T1000 (cell line): ENCODE measurements at regions not wholly inside any gene's neighbourhood (a gene's known extent, or its start where the extent isn't known, plus 50 kb on each side); places are given as distances from the start of the nearest gene placed in this dataset.
"Not testable (repeated sequence)": the region's sequence is repeated elsewhere in the genome, so short reads cannot be mapped to it uniquely, and the experiment has no call there.

ENCODE experiments used
- DNase-seq: peaks from one replicate; lab custom pipeline; 2025; ENCODE audit warnings: mixed read lengths; lab: John Stamatoyannopoulos, UW

- DNase-seq, result no peak
Observed at GRCh38 chr11:103584720-103585119, 451.7 kb upstream of the DDI1 start.

- no peak for DNase-seq
Observed at GRCh38 chr11:103585401-103585800, 451.0 kb upstream of the DDI1 start.

DNA sequence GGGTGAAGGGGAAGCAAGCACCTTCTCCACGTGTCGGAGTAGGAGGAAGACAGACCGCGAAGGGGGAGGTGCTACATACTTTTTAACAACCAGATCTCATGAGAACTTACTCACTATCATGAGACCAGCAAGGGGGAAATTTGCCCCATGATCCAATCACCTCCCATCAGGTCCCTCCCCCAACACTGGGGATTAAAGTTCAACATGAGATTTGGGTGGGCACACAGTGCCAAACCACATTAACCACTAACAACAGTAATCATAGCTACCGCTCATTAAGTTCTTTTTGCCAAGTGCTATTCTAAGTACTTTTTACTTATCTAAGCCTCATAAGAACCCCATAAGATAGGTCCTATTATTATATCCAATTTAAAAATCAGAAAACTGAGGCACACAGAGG is 450.5 kb upstream of the DDI1 start:
- DNase-seq, result no peak

- no peak for DNase-seq
Observed at GRCh38 chr11:103586756-103587155, 449.7 kb upstream of the DDI1 start.

DNA sequence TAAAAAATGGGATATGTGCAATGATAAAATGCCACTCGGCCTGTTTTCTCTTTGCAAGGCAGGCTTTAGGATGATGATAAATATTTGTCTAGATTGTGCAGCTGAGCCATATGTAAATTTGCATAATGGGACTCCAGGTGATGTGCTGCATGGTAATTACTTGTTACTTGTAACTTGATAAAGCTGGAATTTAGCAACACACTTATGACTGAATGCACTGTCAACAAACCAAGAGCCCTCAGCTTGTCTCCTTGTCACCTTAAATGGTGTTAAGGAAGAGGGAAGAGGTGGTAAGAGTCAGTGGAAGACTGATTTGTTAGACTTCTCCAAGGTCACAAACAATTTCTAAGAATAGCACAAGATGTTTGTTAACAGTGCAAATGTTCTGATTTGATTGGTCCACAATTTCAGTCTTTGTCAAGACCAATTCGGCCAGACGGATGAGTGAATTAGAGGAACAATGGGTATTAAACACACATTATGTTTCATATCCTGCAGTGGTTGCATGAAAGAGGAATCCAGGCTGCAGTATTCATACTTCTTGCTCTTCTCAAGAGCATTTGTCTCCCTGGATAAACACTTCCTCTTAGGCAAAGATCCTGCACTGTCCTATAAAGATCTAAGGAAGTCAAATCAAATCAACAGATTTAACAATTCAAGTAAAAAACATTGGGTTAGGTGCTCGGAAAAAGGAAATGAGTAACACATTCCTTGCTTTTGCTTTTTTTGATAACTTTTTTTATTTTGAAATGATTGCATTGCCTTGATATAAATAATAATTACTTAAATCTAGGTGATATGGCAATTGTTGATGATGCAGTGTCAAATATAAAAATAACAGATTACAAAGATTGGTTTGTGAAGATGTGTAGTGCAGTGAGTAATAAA is 448.3 kb upstream of the DDI1 start:
- no peak for DNase-seq

DNA sequence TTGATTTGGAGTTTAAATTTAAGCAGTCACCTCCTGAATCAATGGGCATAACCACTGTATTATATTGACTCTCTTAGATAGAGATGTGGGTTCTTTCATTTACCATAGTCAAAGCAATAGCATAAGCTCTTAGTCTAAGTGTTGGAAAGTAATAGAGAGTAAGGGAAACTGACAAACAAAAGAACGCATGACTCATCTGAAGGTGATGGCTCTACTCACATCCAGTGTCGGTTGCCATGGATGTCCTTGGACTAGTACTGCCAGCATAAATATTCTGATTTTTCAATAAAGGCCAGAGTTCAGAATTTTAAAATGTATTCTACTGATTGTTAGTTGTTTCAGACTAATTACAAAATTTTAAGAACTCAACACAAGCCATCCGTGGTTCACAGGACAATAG is 444.9 kb upstream of the DDI1 start:
- DNase-seq, result no peak

- no peak for DNase-seq
Observed at GRCh38 chr11:103594283-103594682, 442.2 kb upstream of the DDI1 start.

- no peak for DNase-seq
Observed at GRCh38 chr11:103596315-103596714, 440.1 kb upstream of the DDI1 start.

DNA sequence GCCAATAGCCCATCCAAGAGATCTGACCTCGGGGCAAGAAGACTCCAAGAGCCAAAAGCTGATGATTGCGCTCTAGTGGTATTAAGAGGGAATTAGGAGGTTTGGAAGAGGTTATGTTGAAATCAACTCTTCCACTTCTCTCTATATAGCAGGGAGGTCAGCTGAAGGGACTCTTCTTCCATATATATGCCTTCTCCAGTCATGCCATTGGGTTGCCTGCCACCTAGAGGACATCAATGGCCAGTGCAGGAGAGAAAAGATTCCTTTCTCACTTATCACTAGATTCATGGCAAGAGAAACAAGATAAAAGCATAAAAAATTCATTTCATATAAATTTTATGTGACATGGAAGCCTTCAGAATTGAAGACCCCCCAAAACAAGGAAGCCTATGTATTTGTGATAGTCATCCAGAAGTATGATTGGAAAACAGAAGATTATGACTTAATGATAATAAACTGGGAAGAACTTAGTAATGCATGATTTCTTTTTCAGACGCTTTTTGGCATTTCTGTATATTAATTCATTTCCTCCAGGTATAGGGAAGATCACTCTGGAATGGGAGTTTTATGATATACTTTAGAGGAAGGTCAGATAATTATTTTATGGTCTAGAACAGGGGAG is 435.1 kb upstream of the DDI1 start:
- no peak for DNase-seq

GRCh38 chr11:103602840-103603239 is 433.6 kb upstream of the DDI1 start:
- no peak for DNase-seq

DNA sequence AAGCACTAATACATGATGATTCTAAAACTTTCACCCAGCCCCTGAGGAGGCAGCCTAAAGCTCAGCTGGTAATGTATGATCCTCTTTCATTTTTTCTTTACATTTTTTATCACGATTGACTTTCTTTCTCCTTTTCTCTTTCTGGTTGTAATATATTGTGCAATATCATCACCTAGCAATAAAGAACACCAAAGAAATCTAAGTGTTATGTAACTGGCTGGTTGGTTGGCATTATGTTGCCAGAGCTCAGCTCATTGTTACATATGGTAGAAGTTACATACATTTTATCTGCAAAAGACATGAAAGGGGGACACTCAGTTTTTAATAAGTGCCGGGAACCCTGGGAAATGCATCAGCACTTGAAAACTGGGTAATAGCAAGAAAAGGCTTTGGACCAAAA is 432.1 kb upstream of the DDI1 start:
- no peak for DNase-seq

GRCh38 chr11:103608566-103608965 is 427.9 kb upstream of the DDI1 start:
- DNase-seq, result no peak

- DNase-seq, result no peak
Observed at GRCh38 chr11:103609117-103610066, 427.0 kb upstream of the DDI1 start.

- no peak for DNase-seq
Observed at GRCh38 chr11:103610435-103610834, 426.0 kb upstream of the DDI1 start.

GRCh38 chr11:103611526-103612260 is 424.7 kb upstream of the DDI1 start:
- DNase-seq, result not testable (repeated sequence)

DNA sequence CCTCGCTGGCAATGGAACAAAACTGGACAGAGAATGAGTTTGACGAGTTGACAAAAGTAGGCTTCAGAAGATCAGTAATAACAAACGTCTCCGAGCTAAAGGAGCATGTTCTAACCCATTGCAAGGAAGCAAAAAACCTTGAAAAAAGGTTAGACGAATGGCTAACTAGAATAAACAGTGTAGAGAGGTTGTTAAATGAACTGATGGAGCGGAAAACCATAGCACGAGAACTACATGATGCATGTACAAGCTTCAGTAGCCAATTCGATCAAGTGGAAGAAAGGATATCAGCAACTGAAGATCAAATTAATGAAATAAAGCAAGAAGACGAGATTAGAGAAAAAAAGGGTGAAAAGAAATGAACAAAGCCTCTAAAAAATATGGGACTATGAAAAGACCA is 424.0 kb upstream of the DDI1 start:
- DNase-seq, result not testable (repeated sequence)

DNA sequence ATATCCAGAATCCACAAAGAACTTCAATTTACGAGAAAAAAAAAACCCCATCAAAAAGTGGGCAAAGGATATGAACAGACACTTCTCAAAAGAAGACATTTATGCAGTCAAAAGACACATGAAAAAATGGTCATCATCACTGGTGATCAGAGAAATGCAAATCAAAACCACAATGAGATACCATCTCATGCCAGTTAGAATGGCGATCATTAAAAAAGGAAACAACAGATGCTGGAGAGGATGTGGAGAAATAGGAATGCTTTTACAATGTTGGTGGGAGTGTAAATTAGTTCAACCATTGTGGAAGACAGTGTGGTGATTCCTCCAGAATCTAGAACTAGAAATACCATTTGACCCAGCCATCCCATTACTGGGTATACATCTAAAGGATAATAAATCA is 419.9 kb upstream of the DDI1 start:
- not testable (repeated sequence) for DNase-seq

DNA sequence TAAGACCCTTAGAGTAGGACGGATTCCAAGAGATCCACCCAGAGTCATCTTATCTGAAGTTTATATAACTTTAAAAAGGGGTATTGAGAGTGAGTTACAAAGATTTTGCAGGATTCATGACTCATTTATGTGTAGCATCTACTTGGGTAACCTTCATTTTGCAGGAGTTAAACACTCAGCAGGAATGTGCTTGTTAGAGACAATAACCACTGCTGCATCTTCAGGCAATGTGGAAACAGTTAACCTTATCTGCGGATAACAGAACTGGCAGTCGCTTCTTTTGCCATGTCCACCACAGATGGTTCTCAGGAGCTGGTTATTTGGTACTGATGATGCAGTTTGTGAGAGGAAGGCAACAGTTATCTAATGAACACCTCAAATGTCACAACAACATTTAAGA is 417.9 kb upstream of the DDI1 start:
- DNase-seq, result no peak

DNA sequence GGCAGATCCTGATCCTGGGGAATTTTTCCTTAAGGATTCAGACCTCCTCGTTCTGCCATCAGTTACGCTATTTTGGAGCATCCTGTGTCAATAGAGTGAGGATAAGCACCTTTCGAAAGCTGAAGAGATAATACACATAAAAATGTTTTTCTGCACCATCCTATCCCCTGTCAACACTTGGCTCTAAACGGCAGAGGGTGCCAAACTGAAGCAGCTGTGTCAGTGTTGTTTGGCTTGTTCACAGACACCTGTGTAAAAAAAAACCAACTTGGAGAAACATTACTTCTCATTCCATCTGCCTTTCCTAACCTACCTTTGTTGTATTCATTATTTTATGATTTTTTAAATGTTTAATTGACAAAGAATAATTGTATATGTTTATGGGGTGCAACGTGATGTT is 417.0 kb upstream of the DDI1 start:
- DNase-seq, result no peak

DNA sequence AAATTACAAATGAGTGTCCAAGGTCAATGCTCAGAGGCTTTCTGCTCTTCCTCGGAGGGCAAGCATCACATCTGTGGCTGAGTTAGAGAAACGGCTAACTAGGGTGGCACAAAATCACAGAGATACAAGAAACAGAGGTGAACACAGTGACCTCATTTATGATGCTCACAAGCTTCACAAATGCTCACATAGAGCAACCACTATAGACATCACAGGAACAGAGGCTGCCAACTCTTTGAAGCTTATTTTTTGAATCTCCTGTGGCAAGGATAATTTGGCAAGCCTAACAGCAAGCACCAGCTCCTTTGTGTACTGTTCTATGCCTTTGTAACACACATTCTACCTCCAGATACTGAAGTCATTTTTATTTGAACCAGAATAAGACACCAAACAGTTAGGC is 416.5 kb upstream of the DDI1 start:
- DNase-seq, result no peak

DNA sequence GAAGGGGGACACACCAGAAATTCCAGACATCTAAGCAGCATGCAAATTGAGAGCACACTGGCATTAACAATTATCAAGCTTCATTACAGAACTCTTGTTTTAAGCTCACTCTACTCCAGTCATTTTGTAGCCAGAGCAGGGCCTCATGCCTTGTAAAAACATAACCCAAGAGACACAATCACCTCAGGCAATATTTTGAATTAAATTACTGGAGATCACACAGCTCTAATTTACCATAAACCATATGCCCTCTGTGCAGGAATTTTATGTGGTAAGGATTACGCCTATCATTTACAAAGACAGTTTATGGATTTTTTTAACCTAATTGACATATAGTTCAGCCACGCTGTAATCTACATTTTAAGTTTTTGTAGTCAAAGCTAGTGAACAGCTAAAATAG is 414.1 kb upstream of the DDI1 start:
- no peak for DNase-seq

GRCh38 chr11:103623933-103624332 is 412.5 kb upstream of the DDI1 start:
- no peak for DNase-seq
